ENCODE measurements at regions not wholly inside any gene's neighbourhood (a gene's known extent, or its start where the extent isn't known, plus 50 kb on each side); places are given as distances from the start of the nearest gene placed in this dataset.

GRCh38 chrX:1912193-1912592, 297.3 kb downstream of the ASMT start:
- intact Hi-C loops (cut with micrococcal nuclease; ENCODE audit: unreplicated experiment) = no loop called here
- Histone ChIP-seq H3K9me3 (ENCODE audit: low read depth, low read length, poor library complexity, severe bottlenecking) (no peaks in the 10 kb centered on the region), H3K27ac (ENCODE audit: low read depth, low read length, poor library complexity, severe bottlenecking) (no peak overlapping the region), H3K4me3 (ENCODE audit: low read depth, low read length, poor library complexity, severe bottlenecking) (no peak overlapping the region), H3K4me1 (ENCODE audit: insufficient read depth, low read length, poor library complexity, severe bottlenecking) (no peaks in the 10 kb centered on the region), H3K27me3 (replicated peaks; ENCODE audit: insufficient read depth, low read depth, low read length, poor library complexity) (no peaks in the 10 kb centered on the region), H3K36me3 (ENCODE audit: insufficient read depth, low read length, poor library complexity, severe bottlenecking) (no peaks in the 10 kb centered on the region)
- TF ChIP-seq, protein P1, sequence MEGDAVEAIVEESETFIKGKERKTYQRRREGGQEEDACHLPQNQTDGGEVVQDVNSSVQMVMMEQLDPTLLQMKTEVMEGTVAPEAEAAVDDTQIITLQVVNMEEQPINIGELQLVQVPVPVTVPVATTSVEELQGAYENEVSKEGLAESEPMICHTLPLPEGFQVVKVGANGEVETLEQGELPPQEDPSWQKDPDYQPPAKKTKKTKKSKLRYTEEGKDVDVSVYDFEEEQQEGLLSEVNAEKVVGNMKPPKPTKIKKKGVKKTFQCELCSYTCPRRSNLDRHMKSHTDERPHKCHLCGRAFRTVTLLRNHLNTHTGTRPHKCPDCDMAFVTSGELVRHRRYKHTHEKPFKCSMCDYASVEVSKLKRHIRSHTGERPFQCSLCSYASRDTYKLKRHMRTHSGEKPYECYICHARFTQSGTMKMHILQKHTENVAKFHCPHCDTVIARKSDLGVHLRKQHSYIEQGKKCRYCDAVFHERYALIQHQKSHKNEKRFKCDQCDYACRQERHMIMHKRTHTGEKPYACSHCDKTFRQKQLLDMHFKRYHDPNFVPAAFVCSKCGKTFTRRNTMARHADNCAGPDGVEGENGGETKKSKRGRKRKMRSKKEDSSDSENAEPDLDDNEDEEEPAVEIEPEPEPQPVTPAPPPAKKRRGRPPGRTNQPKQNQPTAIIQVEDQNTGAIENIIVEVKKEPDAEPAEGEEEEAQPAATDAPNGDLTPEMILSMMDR (conservative IDR thresholded peaks at IDR 0.05; ENCODE audit: low read depth, low read length) = no peak
- TF ChIP-seq EZH2 (IDR thresholded peaks at IDR 0.05; ENCODE audit: borderline replicate concordance, low read depth, low read length, poor library complexity, severe bottlenecking) = no peak
- no peak for DNase-seq (ENCODE audit: low spot score)
- BruUV-seq (replicated peaks) = no TSS peak
- CTCF ChIA-PET = no interaction called here
- POLR2A ChIA-PET (ENCODE audit: low non-redundant PET) = no interaction called here

DNA sequence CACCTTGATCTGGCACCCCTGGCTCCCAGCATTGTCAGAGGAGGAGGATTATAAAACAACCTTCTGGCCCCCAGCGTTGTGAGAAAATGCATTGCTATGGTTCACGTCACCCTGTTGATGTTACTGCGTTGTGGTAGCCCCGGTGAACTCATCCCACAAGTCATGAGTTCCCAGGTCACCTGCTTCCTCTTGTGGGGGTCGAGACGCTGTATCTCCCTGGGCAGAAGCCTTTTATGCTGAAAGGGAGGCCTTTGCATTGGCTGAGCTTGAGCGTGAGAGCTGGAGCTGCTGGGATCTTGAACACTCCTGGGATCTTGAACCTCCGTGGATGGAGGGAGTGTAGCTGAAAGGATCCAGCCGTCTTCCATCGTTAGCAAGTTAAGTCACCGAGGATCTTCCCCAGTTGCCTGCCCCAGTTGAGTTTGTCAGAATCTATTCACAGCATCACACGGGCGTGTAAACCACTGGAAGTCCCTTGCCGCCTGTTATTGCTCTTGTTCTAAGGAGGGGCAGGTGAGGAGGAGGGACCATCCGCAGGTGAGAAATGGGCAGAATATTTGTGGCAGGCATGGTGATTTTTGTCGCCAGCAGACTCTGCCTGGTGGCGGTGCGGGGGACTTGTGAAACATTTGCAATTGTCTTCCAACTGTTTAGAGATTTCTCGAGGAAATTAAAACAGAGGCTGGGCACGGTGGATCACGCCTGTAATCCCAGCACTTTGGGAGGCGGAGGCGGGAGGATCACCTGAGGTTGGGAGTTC, 299.9 kb downstream of the ASMT start:
- Histone ChIP-seq H3K4me3 (ENCODE audit: low read depth, low read length, poor library complexity, severe bottlenecking) (no peak overlapping the region), H3K27me3 (replicated peaks; ENCODE audit: insufficient read depth, low read depth, low read length, poor library complexity) (no peaks in the 10 kb centered on the region), H3K27ac (ENCODE audit: low read depth, low read length, poor library complexity, severe bottlenecking) (no peak overlapping the region), H3K4me1 (ENCODE audit: insufficient read depth, low read length, poor library complexity, severe bottlenecking) (no peaks in the 10 kb centered on the region), H3K36me3 (ENCODE audit: insufficient read depth, low read length, poor library complexity, severe bottlenecking) (no peaks in the 10 kb centered on the region), H3K9me3 (ENCODE audit: low read depth, low read length, poor library complexity, severe bottlenecking) (no peaks in the 10 kb centered on the region)
- DNase-seq (ENCODE audit: low spot score) = no peak
- ChIA-PET CTCF (no interaction called here), POLR2A (ENCODE audit: low non-redundant PET) (no interaction called here)
- intact Hi-C loops (cut with micrococcal nuclease; ENCODE audit: unreplicated experiment) = no loop called here
- BruUV-seq (replicated peaks) = no TSS peak
- TF ChIP-seq, protein P1 (conservative IDR thresholded peaks at IDR 0.05; ENCODE audit: low read depth, low read length) = no peak
- no peak for TF ChIP-seq EZH2 (IDR thresholded peaks at IDR 0.05; ENCODE audit: borderline replicate concordance, low read depth, low read length, poor library complexity, severe bottlenecking)

GRCh38 chrX:1918780-1919179, 303.9 kb downstream of the ASMT start:
- H3K27me3 ChIP-seq (replicated peaks; ENCODE audit: insufficient read depth, low read depth, low read length, poor library complexity) = no peaks in the 10 kb centered on the region
- no peaks in the 10 kb centered on the region for H3K4me1 ChIP-seq (ENCODE audit: insufficient read depth, low read length, poor library complexity, severe bottlenecking)
- no peaks in the 10 kb centered on the region for H3K36me3 ChIP-seq (ENCODE audit: insufficient read depth, low read length, poor library complexity, severe bottlenecking)
- intact Hi-C loops (cut with micrococcal nuclease; ENCODE audit: unreplicated experiment) = no loop called here
- no TSS peak for BruUV-seq (replicated peaks)
- no peak overlapping the region for H3K27ac ChIP-seq (ENCODE audit: low read depth, low read length, poor library complexity, severe bottlenecking)
- DNase-seq (ENCODE audit: low spot score) = no peak
- ChIA-PET POLR2A (ENCODE audit: low non-redundant PET) (no interaction called here), CTCF (no interaction called here)
- H3K4me3 ChIP-seq (ENCODE audit: low read depth, low read length, poor library complexity, severe bottlenecking) = no peak overlapping the region
- no peaks in the 10 kb centered on the region for H3K9me3 ChIP-seq (ENCODE audit: low read depth, low read length, poor library complexity, severe bottlenecking)
- TF ChIP-seq EZH2 (IDR thresholded peaks at IDR 0.05; ENCODE audit: borderline replicate concordance, low read depth, low read length, poor library complexity, severe bottlenecking) = no peak
- TF ChIP-seq, protein P1 (conservative IDR thresholded peaks at IDR 0.05; ENCODE audit: low read depth, low read length) = no peak
